Suprapubic skin (tissue), 4 donors: ENCODE measurements at regions not wholly inside any gene's neighbourhood (a gene's known extent, or its start where the extent isn't known, plus 50 kb on each side); places are given as distances from the start of the nearest gene placed in this dataset.

ENCODE experiments used
- DNase-seq, 2 donors: peaks; one replicate each; pipeline ENCODE4 v3.0.0-alpha.2; 2019; ENCODE audit warnings: low spot score in 2 of 2
- H3K27ac ChIP-seq: fragments of 200-600 bp; sonication (generic); one replicate; pipeline ENCODE4 v1.5.1; 2019
- H3K27me3 ChIP-seq: fragments of 200-600 bp; sonication (generic); one replicate; pipeline ENCODE4 v1.5.1; 2019
- H3K36me3 ChIP-seq: fragments of 200-600 bp; sonication (generic); one replicate; pipeline ENCODE4 v1.5.1; 2019
- H3K4me1 ChIP-seq: fragments of 200-600 bp; sonication (generic); one replicate; pipeline ENCODE4 v1.5.1; 2019
- H3K4me3 ChIP-seq: fragments of 200-600 bp; sonication (generic); one replicate; pipeline ENCODE4 v1.5.1; 2019; ENCODE audit warnings: mild to moderate bottlenecking
- H3K9me3 ChIP-seq: fragments of 200-600 bp; sonication (generic); one replicate; pipeline ENCODE4 v1.5.1; 2019
- EP300 ChIP-seq: sonication (generic); formaldehyde crosslinking; IDR thresholded peaks from one replicate; pipeline ENCODE4 v1.6.1; 2017; ENCODE audit warnings: antibody characterized with exemption
- POLR2A ChIP-seq, 2 donors: fragments of 450-650 bp; IDR thresholded peaks; one replicate each; pipeline ENCODE4 v1.6.1; 2017; ENCODE audit warnings: antibody characterized with exemption in 2 of 2, mild to moderate bottlenecking in 2 of 2, moderate library complexity in 2 of 2
- POLR2AphosphoS5 ChIP-seq, 3 donors: sonication (generic); formaldehyde crosslinking; IDR thresholded peaks; one replicate each; pipeline ENCODE4 v1.6.1; 2017; ENCODE audit warnings: antibody characterized with exemption in 3 of 3
- WGBS: methylation state at CpG from one replicate; pipeline ENCODE4 v1.1.5; 2018; 5-methylcytosine and 5-hydroxymethylcytosine counted together
- TF ChIP-seq, protein P1 (sequence below), 2 donors: fragments of 200-600 bp in 1 of 2; fragments of 450-650 bp in 1 of 2; sonication (generic) in 1 of 2; IDR thresholded peaks; one replicate each; pipeline ENCODE4 v1.5.1; 2016 to 2019; ENCODE audit warnings: antibody characterized with exemption in 2 of 2, mild to moderate bottlenecking in 1 of 2, moderate library complexity in 1 of 2

DNA sequence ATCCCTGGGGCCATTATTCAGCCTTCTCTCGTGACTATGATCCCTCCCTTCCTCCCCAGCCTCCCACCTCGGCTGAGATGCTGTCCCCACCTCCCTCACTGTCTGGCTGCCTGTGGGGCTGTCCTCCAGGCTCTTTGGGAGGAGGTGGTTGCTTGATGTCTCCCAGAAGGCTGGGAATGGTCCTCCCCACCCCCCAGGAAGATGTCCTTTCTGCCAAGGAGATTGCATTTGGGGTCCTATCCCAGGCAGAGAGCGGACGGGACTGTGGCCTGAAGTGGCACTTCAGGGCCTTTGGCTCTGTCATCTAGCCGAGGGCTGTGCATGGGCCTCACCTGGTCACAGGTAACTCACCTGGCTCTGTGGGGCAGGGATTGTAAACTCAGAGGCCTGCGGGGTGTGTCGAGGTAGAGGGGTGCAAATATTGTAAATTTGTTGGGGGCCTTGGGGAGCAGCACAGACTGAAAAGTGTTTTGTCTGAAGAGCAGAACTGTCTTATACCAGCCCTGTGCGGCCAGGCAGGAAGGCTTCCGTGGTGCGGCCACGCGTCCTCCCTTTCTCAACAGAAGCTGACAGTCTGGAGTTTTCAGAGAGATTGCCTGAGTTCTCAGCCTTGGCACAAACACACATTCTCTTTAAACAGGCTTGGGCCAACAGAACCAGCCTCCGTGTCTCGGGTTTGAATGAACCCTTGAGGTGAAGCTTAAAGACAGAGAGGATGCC is 177.9 kb downstream of the SEC14L1 start:
- peak in 1 of 2 donors; percentile 76 for DNase-seq
- H3K27ac ChIP-seq, result peak overlapping the region; percentile 97
- no peaks in the 10 kb centered on the region for H3K36me3 ChIP-seq
- peaks cover 74% of the 10 kb centered on the region for H3K4me1 ChIP-seq
- WGBS, result 28% methylated on average over 14 of the region's 14 CpGs
- H3K4me3 ChIP-seq, result peak overlapping the region; percentile 61
- TF ChIP-seq, protein P1, sequence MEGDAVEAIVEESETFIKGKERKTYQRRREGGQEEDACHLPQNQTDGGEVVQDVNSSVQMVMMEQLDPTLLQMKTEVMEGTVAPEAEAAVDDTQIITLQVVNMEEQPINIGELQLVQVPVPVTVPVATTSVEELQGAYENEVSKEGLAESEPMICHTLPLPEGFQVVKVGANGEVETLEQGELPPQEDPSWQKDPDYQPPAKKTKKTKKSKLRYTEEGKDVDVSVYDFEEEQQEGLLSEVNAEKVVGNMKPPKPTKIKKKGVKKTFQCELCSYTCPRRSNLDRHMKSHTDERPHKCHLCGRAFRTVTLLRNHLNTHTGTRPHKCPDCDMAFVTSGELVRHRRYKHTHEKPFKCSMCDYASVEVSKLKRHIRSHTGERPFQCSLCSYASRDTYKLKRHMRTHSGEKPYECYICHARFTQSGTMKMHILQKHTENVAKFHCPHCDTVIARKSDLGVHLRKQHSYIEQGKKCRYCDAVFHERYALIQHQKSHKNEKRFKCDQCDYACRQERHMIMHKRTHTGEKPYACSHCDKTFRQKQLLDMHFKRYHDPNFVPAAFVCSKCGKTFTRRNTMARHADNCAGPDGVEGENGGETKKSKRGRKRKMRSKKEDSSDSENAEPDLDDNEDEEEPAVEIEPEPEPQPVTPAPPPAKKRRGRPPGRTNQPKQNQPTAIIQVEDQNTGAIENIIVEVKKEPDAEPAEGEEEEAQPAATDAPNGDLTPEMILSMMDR (IDR thresholded peaks at IDR 0.05), result no peak
- no peak for TF ChIP-seq POLR2AphosphoS5 (IDR thresholded peaks at IDR 0.05)
- no peak for TF ChIP-seq EP300
- TF ChIP-seq POLR2A (IDR thresholded peaks at IDR 0.05), result no peak
- H3K27me3 ChIP-seq, result no peaks in the 10 kb centered on the region
- H3K9me3 ChIP-seq, result no peaks in the 10 kb centered on the region

DNA sequence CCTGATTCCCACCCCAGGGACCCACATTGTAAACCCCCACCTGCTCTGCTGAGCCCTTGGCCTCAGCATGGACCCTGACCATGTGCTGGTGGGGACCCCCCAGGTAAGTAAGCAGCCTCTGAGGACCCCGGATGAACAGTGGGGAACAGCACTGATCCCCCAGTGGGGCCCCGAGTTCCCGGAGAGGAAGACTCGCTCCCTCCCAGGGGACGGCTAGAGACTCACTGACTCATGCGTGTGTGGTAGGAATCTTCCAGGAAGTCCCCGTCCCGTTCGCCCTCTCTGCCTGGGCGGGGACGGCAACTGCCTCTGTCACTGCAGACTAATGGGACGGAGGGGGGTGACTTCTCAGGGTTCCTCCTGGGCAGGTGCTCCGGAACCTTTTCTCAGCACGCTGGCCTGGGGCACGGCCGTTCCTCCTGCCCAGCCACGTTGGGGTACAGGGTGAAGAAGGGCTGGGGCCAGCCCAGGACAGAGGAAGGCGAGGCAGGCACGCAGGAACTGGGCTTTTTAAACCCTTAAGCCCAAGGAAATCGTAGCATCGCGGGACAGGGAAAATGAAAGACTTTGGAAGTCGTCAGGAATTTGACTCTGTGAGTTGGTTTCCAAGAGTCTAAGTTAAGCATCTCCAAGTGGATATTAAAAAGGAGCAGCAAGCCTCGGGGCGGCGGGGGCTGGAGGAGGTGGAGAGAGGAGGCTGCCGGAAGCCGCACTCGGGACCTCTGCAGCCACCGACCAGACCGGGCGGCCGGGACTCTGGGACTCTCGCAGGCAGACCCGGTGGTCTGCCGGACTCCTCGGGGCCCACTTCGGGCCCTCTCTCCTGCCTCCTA is 178.7 kb downstream of the SEC14L1 start:
- peaks cover 77% of the 10 kb centered on the region for H3K4me1 ChIP-seq
- H3K9me3 ChIP-seq, result no peaks in the 10 kb centered on the region
- H3K4me3 ChIP-seq, result peak overlapping the region; percentile 61
- no peaks in the 10 kb centered on the region for H3K36me3 ChIP-seq
- peak overlapping the region; percentile 97 for H3K27ac ChIP-seq
- peak; percentile 96 to 97 for DNase-seq
- no peaks in the 10 kb centered on the region for H3K27me3 ChIP-seq
- TF ChIP-seq POLR2A (IDR thresholded peaks at IDR 0.05), result peak; percentile 8 to 75
- TF ChIP-seq POLR2AphosphoS5 (IDR thresholded peaks at IDR 0.05), result peak; percentile 39 to 93 (median 90)
- TF ChIP-seq, protein P1 (IDR thresholded peaks at IDR 0.05), result no peak
- 15% methylated on average over 26 of the region's 38 CpGs for WGBS

DNA sequence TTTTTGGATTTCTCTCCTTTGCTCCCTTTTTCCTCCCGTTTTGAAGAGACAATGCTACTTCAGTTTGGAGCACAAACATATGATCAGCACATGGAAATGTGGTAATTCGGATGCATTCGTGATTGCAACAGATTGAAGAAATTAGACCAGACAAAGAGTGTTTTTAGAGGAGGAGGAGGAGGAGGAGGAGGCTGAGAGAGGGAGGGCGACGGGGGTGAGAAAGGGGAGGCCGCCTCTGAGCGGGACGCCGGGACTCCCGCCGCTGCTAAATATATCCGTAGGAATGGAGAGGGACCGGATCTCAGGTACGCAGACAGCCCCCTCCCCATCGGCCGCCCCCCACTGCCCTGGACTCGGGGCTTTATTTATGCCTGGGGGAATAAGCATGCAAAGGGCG is 179.3 kb downstream of the SEC14L1 start:
- Histone ChIP-seq H3K4me3 (peak overlapping the region; percentile 61), H3K27ac (peak overlapping the region; percentile 97), H3K4me1 (peaks cover 83% of the 10 kb centered on the region), H3K27me3 (no peaks in the 10 kb centered on the region), H3K36me3 (no peaks in the 10 kb centered on the region), H3K9me3 (no peaks in the 10 kb centered on the region)
- TF ChIP-seq, protein P1 (IDR thresholded peaks at IDR 0.05), result no peak
- TF ChIP-seq POLR2AphosphoS5 (IDR thresholded peaks at IDR 0.05), result peak in 2 of 3 donors; percentile 13 to 23
- no peak for TF ChIP-seq POLR2A (IDR thresholded peaks at IDR 0.05)
- TF ChIP-seq EP300, result no peak
- WGBS, result 22% methylated on average over 18 of the region's 18 CpGs
- DNase-seq, result peak in 1 of 2 donors; percentile 86

DNA sequence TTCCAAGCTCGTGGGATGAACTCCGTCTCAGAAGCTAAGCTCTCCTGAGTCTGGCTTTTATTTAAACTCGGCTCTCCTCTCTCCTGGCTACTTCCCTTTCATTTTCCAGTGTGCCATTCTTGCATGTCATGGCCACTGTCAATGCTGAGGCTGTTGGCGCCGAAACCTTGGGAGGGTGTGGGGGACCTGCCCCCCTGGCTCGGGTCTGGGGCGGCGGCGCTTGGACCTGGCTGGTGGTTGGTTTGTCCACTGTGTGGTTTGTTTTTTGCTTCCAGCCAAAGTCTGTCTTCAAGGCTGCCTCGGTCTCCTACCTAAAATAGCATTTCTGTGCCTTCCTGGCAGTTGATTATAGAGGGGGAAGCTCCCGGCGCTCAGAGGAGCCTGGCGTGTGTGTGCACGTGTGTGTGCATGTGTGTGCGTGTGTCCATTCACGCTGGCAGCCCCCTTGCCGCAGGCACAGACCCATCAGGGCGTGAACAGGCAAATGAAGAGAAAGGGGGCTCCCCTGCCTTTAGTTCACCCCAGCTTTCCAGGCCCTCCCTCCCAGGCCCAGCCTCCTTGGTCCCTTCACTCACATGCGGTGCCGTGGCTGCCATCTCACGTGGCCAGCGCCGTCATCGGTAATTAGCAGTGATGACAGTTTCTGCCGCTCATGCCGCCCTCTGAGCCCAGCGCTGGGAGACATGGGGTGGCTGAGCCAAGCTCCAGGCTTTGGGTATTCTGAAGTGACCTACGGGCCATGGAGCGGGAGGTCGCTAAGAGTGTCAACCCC is 179.9 kb downstream of the SEC14L1 start:
- Histone ChIP-seq H3K9me3 (no peaks in the 10 kb centered on the region), H3K4me3 (peak overlapping the region; percentile 61), H3K27me3 (no peaks in the 10 kb centered on the region), H3K36me3 (no peaks in the 10 kb centered on the region), H3K4me1 (peaks cover 85% of the 10 kb centered on the region), H3K27ac (peak overlapping the region; percentile 97)
- DNase-seq, result peak; percentile 92
- WGBS, result 29% methylated on average over 29 of the region's 30 CpGs
- TF ChIP-seq, protein P1 (IDR thresholded peaks at IDR 0.05), result no peak
- TF ChIP-seq POLR2A (IDR thresholded peaks at IDR 0.05) (no peak), POLR2AphosphoS5 (IDR thresholded peaks at IDR 0.05) (peak; percentile 15 to 63 (median 43)), EP300 (no peak)
